AG09319 (cell line): ENCODE measurements at regions not wholly inside any gene's neighbourhood (a gene's known extent, or its start where the extent isn't known, plus 50 kb on each side); places are given as distances from the start of the nearest gene placed in this dataset.

ENCODE experiments used
- DNase-seq: peaks from one replicate; pipeline ENCODE4 v3.0.0-alpha.2; 2010; ENCODE audit warnings: low read depth; ENCODE audit errors: extremely low read depth
- TF ChIP-seq, protein P1 (sequence below): IDR thresholded peaks from 2 replicates; pipeline ENCODE4 v1.5.1; 2011; ENCODE audit warnings: low read depth, mild to moderate bottlenecking, inconsistent platforms, low read length, moderate library complexity

DNA sequence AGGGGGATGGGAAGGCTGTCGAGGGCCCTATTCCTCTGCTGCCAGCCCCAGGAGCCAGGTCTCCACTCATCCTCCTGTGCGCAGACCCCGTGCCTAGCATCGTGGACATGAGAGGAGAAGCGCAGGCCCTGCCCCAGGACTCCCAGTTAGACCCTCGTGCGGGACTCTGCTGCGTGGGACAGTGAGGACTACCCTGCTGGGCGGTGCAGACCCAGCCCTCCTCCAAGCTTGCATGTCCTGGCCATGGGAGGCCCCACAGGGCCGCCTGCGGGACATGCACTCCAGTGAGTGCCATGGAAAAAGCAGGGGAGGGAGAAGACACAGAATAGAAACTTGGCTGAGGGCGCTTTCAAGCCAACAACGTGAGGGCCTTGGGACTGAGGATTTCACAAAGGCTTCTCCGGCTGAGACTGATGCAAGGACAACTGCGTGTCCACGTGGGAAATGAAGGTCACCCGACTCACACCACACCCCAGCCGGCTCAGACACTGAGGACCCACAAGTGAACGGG, 62.6 kb upstream of the IQSEC1 start:
- no peak for DNase-seq
- TF ChIP-seq, protein P1, sequence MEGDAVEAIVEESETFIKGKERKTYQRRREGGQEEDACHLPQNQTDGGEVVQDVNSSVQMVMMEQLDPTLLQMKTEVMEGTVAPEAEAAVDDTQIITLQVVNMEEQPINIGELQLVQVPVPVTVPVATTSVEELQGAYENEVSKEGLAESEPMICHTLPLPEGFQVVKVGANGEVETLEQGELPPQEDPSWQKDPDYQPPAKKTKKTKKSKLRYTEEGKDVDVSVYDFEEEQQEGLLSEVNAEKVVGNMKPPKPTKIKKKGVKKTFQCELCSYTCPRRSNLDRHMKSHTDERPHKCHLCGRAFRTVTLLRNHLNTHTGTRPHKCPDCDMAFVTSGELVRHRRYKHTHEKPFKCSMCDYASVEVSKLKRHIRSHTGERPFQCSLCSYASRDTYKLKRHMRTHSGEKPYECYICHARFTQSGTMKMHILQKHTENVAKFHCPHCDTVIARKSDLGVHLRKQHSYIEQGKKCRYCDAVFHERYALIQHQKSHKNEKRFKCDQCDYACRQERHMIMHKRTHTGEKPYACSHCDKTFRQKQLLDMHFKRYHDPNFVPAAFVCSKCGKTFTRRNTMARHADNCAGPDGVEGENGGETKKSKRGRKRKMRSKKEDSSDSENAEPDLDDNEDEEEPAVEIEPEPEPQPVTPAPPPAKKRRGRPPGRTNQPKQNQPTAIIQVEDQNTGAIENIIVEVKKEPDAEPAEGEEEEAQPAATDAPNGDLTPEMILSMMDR: no peak

GRCh38 chr3:13135251-13135810, 62.1 kb upstream of the IQSEC1 start:
- DNase-seq: no peak
- TF ChIP-seq, protein P1: no peak

DNA sequence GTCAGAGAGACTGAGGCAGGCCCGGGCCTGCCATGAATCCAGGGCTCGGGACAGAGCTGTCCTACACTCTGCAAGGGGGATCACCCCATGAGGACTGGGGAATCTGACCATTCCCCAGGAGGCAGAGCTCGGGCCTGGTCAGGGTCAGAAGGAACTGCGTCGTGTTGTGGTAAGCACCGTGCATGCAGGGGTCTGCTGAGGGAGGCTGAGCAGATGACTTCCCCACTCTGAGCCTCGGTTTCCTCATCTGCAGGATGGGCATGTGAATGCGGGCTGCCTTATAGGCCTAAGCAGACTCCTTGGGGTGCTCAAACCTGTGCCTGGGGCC, 61.6 kb upstream of the IQSEC1 start:
- no peak for DNase-seq
- TF ChIP-seq, protein P1: no peak

- no peak for DNase-seq
- TF ChIP-seq, protein P1: no peak
These were observed 61.1 kb upstream of the IQSEC1 start for GRCh38 chr3:13134166-13134878.

DNA sequence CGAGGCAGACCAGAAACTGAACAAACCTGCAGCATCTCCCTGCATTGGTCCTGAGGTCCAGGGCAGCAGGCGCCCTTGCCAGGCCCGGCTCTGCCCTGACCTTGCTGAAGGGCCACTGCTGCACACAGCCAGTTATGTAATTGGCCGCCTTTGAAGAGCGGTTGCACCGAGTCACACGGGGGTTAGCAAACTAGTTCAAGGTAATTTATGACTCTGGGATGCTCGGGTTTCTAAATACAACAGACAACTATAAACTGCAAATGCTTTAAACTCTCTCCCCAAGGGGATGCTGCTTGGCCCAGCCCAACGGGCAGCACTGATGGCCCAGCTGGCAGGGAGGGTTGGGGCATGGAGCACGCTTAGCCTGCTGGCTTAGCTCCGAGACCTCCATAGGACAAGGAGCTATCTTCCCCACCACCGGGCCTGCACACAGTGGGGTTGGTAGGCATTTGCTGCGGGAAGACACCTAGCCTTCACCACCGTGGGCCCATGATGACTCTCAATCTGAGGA, 60.3 kb upstream of the IQSEC1 start:
- DNase-seq: no peak
- TF ChIP-seq, protein P1: no peak

- TF ChIP-seq, protein P1: no peak
- no peak for DNase-seq
These were observed 59.6 kb upstream of the IQSEC1 start for GRCh38 chr3:13132731-13133410.

DNA sequence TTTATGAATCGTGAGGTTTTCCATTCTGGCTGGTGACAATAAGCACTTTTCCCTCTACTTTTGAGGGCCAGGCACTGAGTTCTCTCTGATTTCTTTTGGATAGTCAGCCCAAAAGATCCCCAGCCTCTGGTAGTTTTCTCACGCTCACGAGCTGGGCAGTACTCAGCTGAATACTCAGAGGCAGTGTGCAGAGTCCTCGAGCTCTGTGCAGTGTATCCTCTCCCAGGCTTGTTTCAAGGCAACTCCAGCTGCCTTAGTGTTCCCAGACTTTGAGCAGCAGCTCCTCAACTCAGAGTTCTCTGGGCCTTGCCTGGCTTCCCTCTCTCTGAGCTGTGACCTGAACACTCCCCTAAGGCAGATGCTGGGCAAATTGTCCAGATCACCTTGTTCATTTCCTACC, 59.1 kb upstream of the IQSEC1 start:
- no peak for DNase-seq
- TF ChIP-seq, protein P1: no peak
